ENCODE measurements at regions not wholly inside any gene's neighbourhood (a gene's known extent, or its start where the extent isn't known, plus 50 kb on each side); places are given as distances from the start of the nearest gene placed in this dataset.
"Not testable (repeated sequence)": the region's sequence is repeated elsewhere in the genome, so short reads cannot be mapped to it uniquely, and the experiment has no call there.

DNA sequence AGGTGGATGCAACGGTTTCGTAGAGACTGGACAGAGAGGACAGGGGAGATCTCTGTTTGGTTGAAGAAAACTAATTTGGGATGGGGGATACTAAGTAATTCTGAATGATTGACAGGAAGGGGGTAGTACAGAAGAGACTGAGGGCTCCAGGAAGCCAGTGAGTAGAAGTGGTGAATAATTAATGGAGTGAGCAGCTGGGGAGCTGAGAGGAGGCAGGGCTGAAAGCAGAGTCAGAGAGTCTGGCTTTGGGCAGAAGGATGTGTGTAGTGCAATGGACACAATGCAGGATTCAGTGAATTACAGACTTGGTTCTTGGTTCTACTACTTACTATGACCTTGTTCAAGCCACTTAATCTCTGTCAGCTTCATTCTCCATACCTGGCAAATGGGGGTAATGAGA is 161.7 kb downstream of the RBMX2 start:
- no peaks in the 10 kb centered on the region for H3K27me3 ChIP-seq (replicated peaks; ENCODE audit: insufficient read depth, low read depth, low read length, poor library complexity)
- H3K4me1 ChIP-seq (ENCODE audit: insufficient read depth, low read length, poor library complexity, severe bottlenecking), result no peaks in the 10 kb centered on the region
- DNase-seq (ENCODE audit: low spot score), result no peak
- H3K9me3 ChIP-seq (ENCODE audit: low read depth, low read length, poor library complexity, severe bottlenecking), result no peaks in the 10 kb centered on the region
- TF ChIP-seq EZH2 (IDR thresholded peaks at IDR 0.05; ENCODE audit: borderline replicate concordance, low read depth, low read length, poor library complexity, severe bottlenecking), result no peak
- TF ChIP-seq, protein P1, sequence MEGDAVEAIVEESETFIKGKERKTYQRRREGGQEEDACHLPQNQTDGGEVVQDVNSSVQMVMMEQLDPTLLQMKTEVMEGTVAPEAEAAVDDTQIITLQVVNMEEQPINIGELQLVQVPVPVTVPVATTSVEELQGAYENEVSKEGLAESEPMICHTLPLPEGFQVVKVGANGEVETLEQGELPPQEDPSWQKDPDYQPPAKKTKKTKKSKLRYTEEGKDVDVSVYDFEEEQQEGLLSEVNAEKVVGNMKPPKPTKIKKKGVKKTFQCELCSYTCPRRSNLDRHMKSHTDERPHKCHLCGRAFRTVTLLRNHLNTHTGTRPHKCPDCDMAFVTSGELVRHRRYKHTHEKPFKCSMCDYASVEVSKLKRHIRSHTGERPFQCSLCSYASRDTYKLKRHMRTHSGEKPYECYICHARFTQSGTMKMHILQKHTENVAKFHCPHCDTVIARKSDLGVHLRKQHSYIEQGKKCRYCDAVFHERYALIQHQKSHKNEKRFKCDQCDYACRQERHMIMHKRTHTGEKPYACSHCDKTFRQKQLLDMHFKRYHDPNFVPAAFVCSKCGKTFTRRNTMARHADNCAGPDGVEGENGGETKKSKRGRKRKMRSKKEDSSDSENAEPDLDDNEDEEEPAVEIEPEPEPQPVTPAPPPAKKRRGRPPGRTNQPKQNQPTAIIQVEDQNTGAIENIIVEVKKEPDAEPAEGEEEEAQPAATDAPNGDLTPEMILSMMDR (conservative IDR thresholded peaks at IDR 0.05; ENCODE audit: low read depth, low read length), result no peak
- BruUV-seq (replicated peaks), result no TSS peak
- POLR2A ChIA-PET (ENCODE audit: low non-redundant PET), result no interaction called here
- intact Hi-C loops (cut with micrococcal nuclease; ENCODE audit: unreplicated experiment), result no loop called here
- CTCF ChIA-PET, result no interaction called here
- no peak overlapping the region for H3K4me3 ChIP-seq (ENCODE audit: low read depth, low read length, poor library complexity, severe bottlenecking)
- H3K27ac ChIP-seq (ENCODE audit: low read depth, low read length, poor library complexity, severe bottlenecking), result no peak overlapping the region
- no peaks in the 10 kb centered on the region for H3K36me3 ChIP-seq (ENCODE audit: insufficient read depth, low read length, poor library complexity, severe bottlenecking)

DNA sequence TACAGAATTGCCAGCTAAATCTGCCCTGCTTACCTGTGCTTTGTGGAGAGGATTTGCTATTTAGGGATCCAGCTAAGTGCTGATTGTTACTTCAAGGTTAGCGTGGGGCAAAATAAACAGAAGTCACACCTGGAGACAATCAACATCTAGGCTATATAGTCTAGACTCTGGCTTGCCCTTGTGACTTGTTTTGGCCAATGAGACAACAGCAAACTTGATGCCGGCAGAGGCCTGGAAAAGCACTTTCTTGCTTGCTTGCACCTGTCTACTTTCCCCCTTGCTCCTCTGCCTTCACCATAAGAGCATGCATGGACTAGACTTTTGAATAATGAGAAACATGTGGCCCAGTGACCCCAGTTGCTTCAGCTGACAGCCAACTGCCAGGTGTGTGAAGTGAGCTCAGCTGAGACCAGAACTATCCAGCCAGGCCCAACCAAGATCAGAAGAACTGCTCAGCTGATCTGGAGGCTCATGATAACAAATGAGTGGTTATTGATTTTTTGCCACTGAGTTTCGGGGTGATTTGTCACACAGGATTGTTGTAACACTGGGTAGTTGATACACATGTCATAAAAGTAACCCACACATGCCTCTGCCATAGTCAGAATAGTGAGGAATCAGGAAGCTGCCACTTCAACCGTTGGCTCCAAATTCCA is 164.4 kb downstream of the RBMX2 start:
- no peak overlapping the region for H3K27ac ChIP-seq (ENCODE audit: low read depth, low read length, poor library complexity, severe bottlenecking)
- H3K4me1 ChIP-seq (ENCODE audit: insufficient read depth, low read length, poor library complexity, severe bottlenecking), result no peaks in the 10 kb centered on the region
- no peaks in the 10 kb centered on the region for H3K9me3 ChIP-seq (ENCODE audit: low read depth, low read length, poor library complexity, severe bottlenecking)
- no peaks in the 10 kb centered on the region for H3K36me3 ChIP-seq (ENCODE audit: insufficient read depth, low read length, poor library complexity, severe bottlenecking)
- POLR2A ChIA-PET (ENCODE audit: low non-redundant PET), result no interaction called here
- intact Hi-C loops (cut with micrococcal nuclease; ENCODE audit: unreplicated experiment), result no loop called here
- no peak overlapping the region for H3K4me3 ChIP-seq (ENCODE audit: low read depth, low read length, poor library complexity, severe bottlenecking)
- BruUV-seq (replicated peaks), result no TSS peak
- no peak for DNase-seq (ENCODE audit: low spot score)
- TF ChIP-seq EZH2 (IDR thresholded peaks at IDR 0.05; ENCODE audit: borderline replicate concordance, low read depth, low read length, poor library complexity, severe bottlenecking), result no peak
- TF ChIP-seq, protein P1 (conservative IDR thresholded peaks at IDR 0.05; ENCODE audit: low read depth, low read length), result no peak
- no peaks in the 10 kb centered on the region for H3K27me3 ChIP-seq (replicated peaks; ENCODE audit: insufficient read depth, low read depth, low read length, poor library complexity)
- CTCF ChIA-PET, result no interaction called here

DNA sequence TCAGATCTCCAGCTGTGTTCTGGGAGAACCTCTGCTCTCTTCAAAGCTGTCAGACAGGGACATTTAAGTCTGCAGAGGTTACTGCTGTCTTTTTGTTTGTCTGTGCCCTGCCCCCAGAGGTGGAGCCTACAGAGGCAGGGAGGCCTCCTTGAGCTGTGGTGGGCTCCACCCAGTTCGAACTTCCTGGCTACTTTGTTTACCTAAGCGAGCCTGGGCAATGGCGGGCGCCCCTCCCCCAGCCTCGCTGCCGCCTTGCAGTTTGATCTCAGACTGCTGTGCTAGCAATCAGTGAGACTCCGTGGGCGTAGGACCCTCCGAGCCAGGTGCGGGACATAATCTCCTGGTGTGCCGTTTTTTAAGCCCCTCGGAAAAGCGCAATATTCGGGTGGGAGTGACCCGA is 171.2 kb downstream of the RBMX2 start:
- H3K27me3 ChIP-seq (replicated peaks; ENCODE audit: insufficient read depth, low read depth, low read length, poor library complexity); H3K27ac ChIP-seq (ENCODE audit: low read depth, low read length, poor library complexity, severe bottlenecking); H3K4me3 ChIP-seq (ENCODE audit: low read depth, low read length, poor library complexity, severe bottlenecking); CTCF ChIA-PET; POLR2A ChIA-PET (ENCODE audit: low non-redundant PET); intact Hi-C loops (cut with micrococcal nuclease; ENCODE audit: unreplicated experiment); DNase-seq (ENCODE audit: low spot score); H3K4me1 ChIP-seq (ENCODE audit: insufficient read depth, low read length, poor library complexity, severe bottlenecking); BruUV-seq (replicated peaks); H3K36me3 ChIP-seq (ENCODE audit: insufficient read depth, low read length, poor library complexity, severe bottlenecking); H3K9me3 ChIP-seq (ENCODE audit: low read depth, low read length, poor library complexity, severe bottlenecking): not testable (repeated sequence)
